Right atrium auricular region (tissue), 2 donors: ENCODE measurements at regions not wholly inside any gene's neighbourhood (a gene's known extent, or its start where the extent isn't known, plus 50 kb on each side); places are given as distances from the start of the nearest gene placed in this dataset.

Experiments used
- DNase-seq: peaks from one replicate; pipeline ENCODE4 v3.0.0-alpha.2; 2019; ENCODE audit warnings: low spot score
- H3K27ac ChIP-seq, 2 donors: fragments of 200-600 bp; sonication (generic); 1 replicate in 1 of 2; 2 replicates in 1 of 2; pipeline ENCODE4 v1.5.1; 2016 to 2019
- H3K27me3 ChIP-seq, 2 donors: fragments of 200-600 bp; sonication (generic); one replicate each; pipeline versions ENCODE4 v1.5.1 to v1.6.0; 2017 to 2019
- H3K36me3 ChIP-seq: fragments of 200-600 bp; sonication (generic); one replicate; pipeline ENCODE4 v1.5.1; 2016
- H3K4me1 ChIP-seq, 2 donors: fragments of 200-600 bp; sonication (generic); one replicate each; pipeline versions ENCODE4 v1.5.1 to v1.6.0; 2017 to 2019
- H3K4me3 ChIP-seq, 2 donors: fragments of 200-600 bp; sonication (generic); 1 replicate in 1 of 2; 2 replicates in 1 of 2; pipeline ENCODE4 v1.5.1; 2017 to 2019; ENCODE audit warnings: mild to moderate bottlenecking in 1 of 2, moderate library complexity in 1 of 2
- H3K9me3 ChIP-seq, 2 donors: fragments of 200-600 bp; sonication (generic); one replicate each; pipeline ENCODE4 v1.5.1; 2019
- TF ChIP-seq, protein P1 (sequence below), 2 donors: fragments of 200-600 bp; sonication (generic); IDR thresholded peaks; one replicate each; pipeline ENCODE4 v1.5.1; 2019; ENCODE audit warnings: antibody characterized with exemption in 2 of 2

DNA sequence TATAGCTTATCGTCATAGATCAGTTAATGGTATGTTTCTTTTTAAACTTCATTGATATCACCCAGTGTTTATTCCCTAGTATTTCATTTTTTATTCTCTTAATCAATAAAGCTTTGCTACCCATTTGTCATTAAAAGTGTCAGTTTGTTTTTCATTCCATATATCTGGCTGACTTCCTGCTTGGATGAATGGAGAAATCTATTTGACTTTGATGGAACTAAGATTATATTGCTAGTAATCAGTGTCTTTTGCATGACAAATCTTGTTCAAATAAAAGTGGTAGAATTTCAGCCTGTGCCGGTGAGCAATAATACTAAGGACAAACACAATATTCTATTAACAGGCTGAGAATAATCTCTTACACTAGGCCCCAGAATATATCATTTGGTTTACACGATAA, 203.3 kb downstream of the SEC23IP start:
- Histone ChIP-seq H3K36me3 (no peaks in the 10 kb centered on the region), H3K27ac (no peak overlapping the region), H3K27me3 (no peaks in the 10 kb centered on the region), H3K4me1 (no peaks in the 10 kb centered on the region), H3K4me3 (no peak overlapping the region), H3K9me3 (no peaks in the 10 kb centered on the region)
- TF ChIP-seq, protein P1, sequence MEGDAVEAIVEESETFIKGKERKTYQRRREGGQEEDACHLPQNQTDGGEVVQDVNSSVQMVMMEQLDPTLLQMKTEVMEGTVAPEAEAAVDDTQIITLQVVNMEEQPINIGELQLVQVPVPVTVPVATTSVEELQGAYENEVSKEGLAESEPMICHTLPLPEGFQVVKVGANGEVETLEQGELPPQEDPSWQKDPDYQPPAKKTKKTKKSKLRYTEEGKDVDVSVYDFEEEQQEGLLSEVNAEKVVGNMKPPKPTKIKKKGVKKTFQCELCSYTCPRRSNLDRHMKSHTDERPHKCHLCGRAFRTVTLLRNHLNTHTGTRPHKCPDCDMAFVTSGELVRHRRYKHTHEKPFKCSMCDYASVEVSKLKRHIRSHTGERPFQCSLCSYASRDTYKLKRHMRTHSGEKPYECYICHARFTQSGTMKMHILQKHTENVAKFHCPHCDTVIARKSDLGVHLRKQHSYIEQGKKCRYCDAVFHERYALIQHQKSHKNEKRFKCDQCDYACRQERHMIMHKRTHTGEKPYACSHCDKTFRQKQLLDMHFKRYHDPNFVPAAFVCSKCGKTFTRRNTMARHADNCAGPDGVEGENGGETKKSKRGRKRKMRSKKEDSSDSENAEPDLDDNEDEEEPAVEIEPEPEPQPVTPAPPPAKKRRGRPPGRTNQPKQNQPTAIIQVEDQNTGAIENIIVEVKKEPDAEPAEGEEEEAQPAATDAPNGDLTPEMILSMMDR (IDR thresholded peaks at IDR 0.05) = no peak
- no peak for DNase-seq

DNA sequence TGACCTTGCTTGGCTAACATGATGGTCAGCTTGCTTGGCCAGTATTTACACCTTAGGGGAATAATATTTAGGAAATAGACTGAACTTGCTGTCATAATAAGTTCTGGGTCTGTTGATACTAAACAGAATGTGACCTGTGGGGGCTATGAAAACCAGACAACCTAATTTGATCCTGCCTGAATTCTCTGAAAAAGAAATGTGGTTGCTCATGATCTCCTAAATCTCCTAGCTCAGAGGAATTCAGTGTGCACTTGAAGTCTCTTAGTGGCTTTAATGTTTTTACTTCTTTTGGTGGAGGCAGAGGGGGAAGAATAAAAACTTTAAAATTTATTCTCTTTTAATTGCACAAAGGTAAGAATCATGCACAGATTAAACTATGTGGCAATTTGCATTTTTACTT, 205.2 kb downstream of the SEC23IP start:
- no peaks in the 10 kb centered on the region for H3K9me3 ChIP-seq
- H3K4me1 ChIP-seq = no peaks in the 10 kb centered on the region
- TF ChIP-seq, protein P1 (IDR thresholded peaks at IDR 0.05) = no peak
- H3K36me3 ChIP-seq = no peaks in the 10 kb centered on the region
- H3K27me3 ChIP-seq = no peaks in the 10 kb centered on the region
- no peak overlapping the region for H3K27ac ChIP-seq
- no peak overlapping the region for H3K4me3 ChIP-seq
- DNase-seq = no peak

DNA sequence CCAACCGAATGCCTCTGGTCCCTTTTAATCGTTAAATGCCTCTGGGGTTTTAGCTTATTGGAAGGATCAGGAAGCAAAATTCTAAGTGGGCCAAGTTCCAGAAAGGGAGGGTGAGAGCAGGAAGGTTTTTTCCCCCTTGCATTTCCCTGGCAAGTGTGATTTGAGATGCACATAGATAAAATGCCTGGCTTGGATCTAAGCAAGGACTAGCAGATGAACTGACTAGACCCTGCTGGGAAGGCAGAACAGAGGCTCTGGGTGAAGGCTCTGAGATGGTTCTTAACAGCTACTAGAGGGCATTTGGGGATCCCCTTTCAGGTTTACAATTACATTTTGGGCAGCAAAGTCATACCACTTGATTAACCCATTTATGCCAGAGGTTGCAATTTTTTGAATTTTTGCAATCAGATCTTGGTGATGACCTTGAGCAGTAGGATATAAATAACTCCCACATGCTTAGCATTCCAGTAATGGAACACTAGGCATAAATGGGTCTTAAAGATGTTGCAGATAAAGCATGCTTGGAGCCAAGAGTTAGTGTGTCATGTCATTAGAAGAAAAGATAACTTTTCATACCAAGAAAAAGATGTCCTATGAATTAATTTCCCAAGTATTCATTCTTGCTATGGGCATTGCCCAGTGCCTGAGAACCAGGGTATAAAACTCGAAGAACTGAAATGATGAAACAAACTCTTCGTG, 205.9 kb downstream of the SEC23IP start:
- Histone ChIP-seq H3K4me3 (no peak overlapping the region), H3K27me3 (no peaks in the 10 kb centered on the region), H3K9me3 (no peaks in the 10 kb centered on the region), H3K27ac (no peak overlapping the region), H3K4me1 (no peaks in the 10 kb centered on the region), H3K36me3 (no peaks in the 10 kb centered on the region)
- TF ChIP-seq, protein P1 (IDR thresholded peaks at IDR 0.05) = no peak
- DNase-seq = no peak

DNA sequence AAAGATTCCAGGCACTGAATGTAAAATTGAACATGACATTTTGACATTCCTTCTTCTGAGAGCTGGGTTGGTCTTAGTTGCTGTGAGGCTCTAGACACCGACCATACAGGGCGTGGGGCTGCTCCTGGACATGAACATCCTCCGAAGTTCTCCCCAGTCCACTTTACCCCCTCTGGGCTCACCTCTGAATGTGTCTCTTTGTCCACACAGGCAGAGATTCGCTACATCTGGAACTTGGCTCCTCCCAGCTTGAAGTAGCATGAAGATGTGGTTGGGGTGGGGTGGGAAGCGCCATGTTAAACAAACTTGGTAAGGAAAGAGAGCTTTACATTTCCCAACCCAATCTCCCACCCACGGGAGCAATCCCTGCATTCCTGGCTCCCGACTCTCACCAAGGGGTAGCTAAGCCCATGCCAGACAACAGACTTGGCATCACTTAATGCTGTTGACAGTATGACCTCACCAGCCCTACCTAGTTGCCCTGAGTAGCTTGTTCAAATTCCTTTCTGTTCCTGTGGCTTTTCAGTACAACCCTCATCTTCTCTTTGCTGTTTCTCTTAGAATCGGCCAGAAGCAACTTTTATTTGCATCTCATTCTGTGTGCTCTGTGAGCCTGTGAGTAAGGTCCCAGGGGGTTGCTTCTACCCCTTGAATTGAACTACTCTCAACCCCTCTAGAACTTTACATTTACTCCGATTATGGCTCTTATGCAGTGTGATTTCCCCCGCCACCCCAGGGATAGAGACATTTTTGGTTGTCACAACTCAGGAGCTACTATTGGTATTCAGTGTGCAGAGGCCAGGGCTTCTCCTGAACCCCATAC, 211.4 kb downstream of the SEC23IP start:
- no peaks in the 10 kb centered on the region for H3K9me3 ChIP-seq
- no peaks in the 10 kb centered on the region for H3K4me1 ChIP-seq
- H3K27ac ChIP-seq = no peak overlapping the region
- H3K36me3 ChIP-seq = no peaks in the 10 kb centered on the region
- H3K4me3 ChIP-seq = no peak overlapping the region
- TF ChIP-seq, protein P1 (IDR thresholded peaks at IDR 0.05) = no peak
- no peak for DNase-seq
- no peaks in the 10 kb centered on the region for H3K27me3 ChIP-seq

DNA sequence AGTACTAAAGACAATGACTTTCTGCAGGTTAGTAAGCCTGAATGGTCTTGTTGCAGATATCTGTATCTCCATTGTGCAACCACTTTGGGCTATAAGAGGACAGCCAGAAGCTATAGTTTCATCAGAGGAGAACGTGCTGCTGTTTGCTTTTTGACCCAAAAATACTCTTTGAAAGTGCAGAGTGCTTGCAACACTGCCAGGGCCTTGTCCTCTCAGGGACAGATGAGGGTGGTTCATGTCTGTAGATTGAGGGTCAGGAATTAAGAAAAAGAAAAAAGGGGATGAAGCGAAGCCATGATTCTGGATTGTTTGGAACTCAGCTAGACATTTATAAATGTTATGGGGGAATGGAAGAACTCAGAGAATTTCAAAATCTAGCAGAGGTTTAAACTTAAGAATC, 212.5 kb downstream of the SEC23IP start:
- no peaks in the 10 kb centered on the region for H3K4me1 ChIP-seq
- no peaks in the 10 kb centered on the region for H3K27me3 ChIP-seq
- no peak for DNase-seq
- H3K4me3 ChIP-seq = no peak overlapping the region
- H3K27ac ChIP-seq = no peak overlapping the region
- no peaks in the 10 kb centered on the region for H3K36me3 ChIP-seq
- no peaks in the 10 kb centered on the region for H3K9me3 ChIP-seq
- TF ChIP-seq, protein P1 (IDR thresholded peaks at IDR 0.05) = no peak
